Vagina (tissue), 2 donors: ENCODE measurements at regions not wholly inside any gene's neighbourhood (a gene's known extent, or its start where the extent isn't known, plus 50 kb on each side); places are given as distances from the start of the nearest gene placed in this dataset.

Experiments used
- CTCF ChIP-seq, 3 experiments: fragments of 450-650 bp in 2 of 3; fragments of 200-600 bp in 1 of 3; sonication (generic) in 1 of 3; IDR thresholded peaks; one replicate each; pipeline ENCODE4 v1.5.1; 2017 to 2019; ENCODE audit warnings: antibody characterized with exemption in 3 of 3, mild to moderate bottlenecking in 2 of 3, moderate library complexity in 2 of 3
- POLR2A ChIP-seq, 2 donors: fragments of 450-650 bp; IDR thresholded peaks; one replicate each; pipeline ENCODE4 v1.6.1; 2017; ENCODE audit warnings: antibody characterized with exemption in 2 of 2, mild to moderate bottlenecking in 2 of 2, moderate library complexity in 2 of 2

- TF ChIP-seq CTCF (IDR thresholded peaks at IDR 0.05) (no peak), POLR2A (IDR thresholded peaks at IDR 0.05) (no peak)
Measured at GRCh38 chr9:96137671-96138429, 164.1 kb downstream of the HSD17B3 start.
